HL-60 (cell line): ENCODE measurements at regions not wholly inside any gene's neighbourhood (a gene's known extent, or its start where the extent isn't known, plus 50 kb on each side); places are given as distances from the start of the nearest gene placed in this dataset.

Experiments used
- DNase-seq, 2 experiments: peaks; one replicate each; pipeline ENCODE4 v3.0.0-alpha.2; 2010 to 2020; ENCODE audit warnings: low read depth in 1 of 2, low spot score in 1 of 2
- H3K27ac ChIP-seq: fragments of 250-450 bp; sonication (Bioruptor Pico); replicated peaks from 2 replicates; pipeline ENCODE4 v1.5.1; 2020; ENCODE audit warnings: mild to moderate bottlenecking, moderate library complexity
- H3K27me3 ChIP-seq: fragments of 250-450 bp; sonication (Bioruptor Pico); 2 replicates; pipeline ENCODE4 v1.5.1; 2021; ENCODE audit warnings: mild to moderate bottlenecking, moderate library complexity; ENCODE audit not compliant: insufficient read depth, poor library complexity, severe bottlenecking
- H3K4me3 ChIP-seq: replicated peaks from 2 replicates; pipeline ENCODE4 v1.5.1; 2011; ENCODE audit warnings: mild to moderate bottlenecking, control low read depth, low read length; ENCODE audit not compliant: insufficient read depth
- CTCF ChIP-seq: IDR thresholded peaks from one replicate; pipeline ENCODE4 v1.5.1; 2011; ENCODE audit warnings: low read length, control low read depth, inconsistent platforms; ENCODE audit not compliant: insufficient read depth
- GABPA ChIP-seq: IDR thresholded peaks from 2 replicates; pipeline ENCODE4 v1.6.1; 2012; ENCODE audit warnings: low read depth
- POLR2AphosphoS5 ChIP-seq: IDR thresholded peaks from 2 replicates; pipeline ENCODE4 v1.6.1; 2012; ENCODE audit warnings: low read depth
- REST ChIP-seq: IDR thresholded peaks from 2 replicates; pipeline ENCODE4 v1.6.1; 2012; ENCODE audit warnings: low read depth; ENCODE audit not compliant: insufficient replicate concordance
- SPI1 ChIP-seq: IDR thresholded peaks from 2 replicates; pipeline ENCODE4 v1.6.1; 2012; ENCODE audit warnings: low read depth, mild to moderate bottlenecking, borderline replicate concordance

- TF ChIP-seq GABPA: no peak
- TF ChIP-seq REST: no peak
- no peak for TF ChIP-seq SPI1
- no peak for TF ChIP-seq CTCF
- no peak for TF ChIP-seq POLR2AphosphoS5
- Histone ChIP-seq H3K27me3 (no peaks in the 10 kb centered on the region), H3K27ac (no peak overlapping the region), H3K4me3 (no peak overlapping the region)
- DNase-seq: no peak
Observed at GRCh38 chr3:96410006-96410730, 404.2 kb upstream of the EPHA6 start.

- no peak for DNase-seq
- Histone ChIP-seq H3K27ac (no peak overlapping the region), H3K27me3 (no peaks in the 10 kb centered on the region), H3K4me3 (no peak overlapping the region)
- TF ChIP-seq SPI1 (no peak), CTCF (no peak), POLR2AphosphoS5 (no peak)
Observed at GRCh38 chr3:96416549-96417255, 397.7 kb upstream of the EPHA6 start.

- Histone ChIP-seq H3K27me3 (no peaks in the 10 kb centered on the region), H3K27ac (no peak overlapping the region), H3K4me3 (no peak overlapping the region)
- no peak for DNase-seq
- no peak for TF ChIP-seq GABPA
- no peak for TF ChIP-seq REST
- no peak for TF ChIP-seq POLR2AphosphoS5
- TF ChIP-seq SPI1: no peak
- no peak for TF ChIP-seq CTCF
Observed at GRCh38 chr3:96428097-96428496, 386.3 kb upstream of the EPHA6 start.
